ENCODE measurements at regions not wholly inside any gene's neighbourhood (a gene's known extent, or its start where the extent isn't known, plus 50 kb on each side); places are given as distances from the start of the nearest gene placed in this dataset.

- DNase-seq (ENCODE audit: low read depth, low spot score) = no peak
Measured at GRCh38 chr3:178382449-178383061, 153.7 kb upstream of the KCNMB2 start.

- no peak for DNase-seq (ENCODE audit: low read depth, low spot score)
Measured at GRCh38 chr3:178384321-178385230, 151.7 kb upstream of the KCNMB2 start.

GRCh38 chr3:178385280-178385952 lies 150.8 kb upstream of the KCNMB2 start:
- DNase-seq (ENCODE audit: low read depth, low spot score) = no peak

GRCh38 chr3:178386401-178386800 lies 149.8 kb upstream of the KCNMB2 start:
- no peak for DNase-seq (ENCODE audit: low read depth, low spot score)

- no peak for DNase-seq (ENCODE audit: low read depth, low spot score)
Measured at GRCh38 chr3:178386880-178387279, 149.4 kb upstream of the KCNMB2 start.

GRCh38 chr3:178388473-178388872 lies 147.8 kb upstream of the KCNMB2 start:
- no peak for DNase-seq (ENCODE audit: low read depth, low spot score)

- DNase-seq (ENCODE audit: low read depth, low spot score) = no peak
Measured at GRCh38 chr3:178389258-178389657, 147.0 kb upstream of the KCNMB2 start.

GRCh38 chr3:178392511-178392926 lies 143.7 kb upstream of the KCNMB2 start:
- DNase-seq (ENCODE audit: low read depth, low spot score) = no peak

GRCh38 chr3:178393146-178393545 lies 143.1 kb upstream of the KCNMB2 start:
- DNase-seq (ENCODE audit: low read depth, low spot score) = no peak

- no peak for DNase-seq (ENCODE audit: low read depth, low spot score)
Measured at GRCh38 chr3:178393824-178394223, 142.4 kb upstream of the KCNMB2 start.

- DNase-seq (ENCODE audit: low read depth, low spot score) = no peak
Measured at GRCh38 chr3:178396318-178396717, 139.9 kb upstream of the KCNMB2 start.

GRCh38 chr3:178397202-178397601 lies 139.0 kb upstream of the KCNMB2 start:
- DNase-seq (ENCODE audit: low read depth, low spot score) = no peak

- DNase-seq (ENCODE audit: low read depth, low spot score) = no peak
Measured at GRCh38 chr3:178397836-178398235, 138.4 kb upstream of the KCNMB2 start.

- no peak for DNase-seq (ENCODE audit: low read depth, low spot score)
Measured at GRCh38 chr3:178404961-178405360, 131.3 kb upstream of the KCNMB2 start.

GRCh38 chr3:178405531-178405930 lies 130.7 kb upstream of the KCNMB2 start:
- DNase-seq (ENCODE audit: low read depth, low spot score) = no peak

- DNase-seq (ENCODE audit: low read depth, low spot score) = no peak
Measured at GRCh38 chr3:178406206-178406605, 130.0 kb upstream of the KCNMB2 start.

GRCh38 chr3:178415384-178415783 lies 120.9 kb upstream of the KCNMB2 start:
- no peak for DNase-seq (ENCODE audit: low read depth, low spot score)

GRCh38 chr3:178417736-178418135 lies 118.5 kb upstream of the KCNMB2 start:
- no peak for DNase-seq (ENCODE audit: low read depth, low spot score)

- DNase-seq (ENCODE audit: low read depth, low spot score) = no peak
Measured at GRCh38 chr3:178419071-178419470, 117.2 kb upstream of the KCNMB2 start.

- no peak for DNase-seq (ENCODE audit: low read depth, low spot score)
Measured at GRCh38 chr3:178420033-178420432, 116.2 kb upstream of the KCNMB2 start.

GRCh38 chr3:178421069-178421468 lies 115.2 kb upstream of the KCNMB2 start:
- no peak for DNase-seq (ENCODE audit: low read depth, low spot score)

- DNase-seq (ENCODE audit: low read depth, low spot score) = no peak
Measured at GRCh38 chr3:178422406-178422805, 113.8 kb upstream of the KCNMB2 start.

GRCh38 chr3:178428037-178428436 lies 108.2 kb upstream of the KCNMB2 start:
- no peak for DNase-seq (ENCODE audit: low read depth, low spot score)

All from smooth muscle cell of the brain vasculature (primary cell).